ENCODE measurements at regions not wholly inside any gene's neighbourhood (a gene's known extent, or its start where the extent isn't known, plus 50 kb on each side); places are given as distances from the start of the nearest gene placed in this dataset.

DNA sequence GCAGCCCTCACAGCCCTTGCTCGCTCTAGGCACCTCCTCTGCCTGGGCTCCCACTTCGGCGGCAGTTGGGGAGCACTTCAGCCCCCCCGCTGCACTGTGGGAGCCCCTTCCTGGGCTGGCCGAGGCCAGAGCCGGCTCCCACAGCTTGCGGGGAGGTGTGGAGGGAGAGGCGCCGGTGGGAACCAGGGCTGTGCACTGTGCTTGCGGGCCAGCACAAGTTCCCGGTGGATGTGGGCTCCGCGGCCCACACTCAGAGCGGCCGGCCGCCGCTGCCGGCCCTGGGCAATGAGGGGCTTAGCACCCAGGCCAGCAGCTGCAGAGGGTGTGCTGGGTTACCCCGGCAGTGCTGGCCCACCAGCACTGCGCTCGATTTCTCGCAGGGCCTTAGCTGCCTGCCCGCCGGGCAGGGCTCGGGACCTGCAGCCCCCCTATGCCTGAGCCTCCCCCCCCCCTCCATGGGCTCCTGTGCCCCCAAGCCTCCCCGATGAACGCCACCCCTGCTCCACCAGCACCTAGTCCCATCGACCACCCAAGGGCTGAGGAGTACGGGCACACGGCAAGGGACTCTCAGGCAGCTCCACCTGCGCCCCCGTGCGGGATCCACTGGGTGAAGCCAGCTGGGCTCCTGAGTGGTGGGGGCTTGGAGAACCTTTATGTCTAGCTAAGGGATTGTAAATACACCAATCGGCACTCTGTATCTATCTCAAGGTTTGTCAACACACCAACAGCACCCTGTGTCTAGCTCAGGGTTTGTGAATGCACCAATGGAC is 224.8 kb downstream of the ZNF608 start:
- Histone ChIP-seq H4K91ac (ENCODE audit: insufficient read length, low read depth, low read length) (no peak overlapping the region), H2AFZ (ENCODE audit: low read length) (no peak overlapping the region), H2AK5ac (ENCODE audit: insufficient read length, low read length) (no peak overlapping the region), H3T11ph (ENCODE audit: low read length) (no peak overlapping the region), H3K18ac (ENCODE audit: insufficient read length, low read depth, low read length) (no peak overlapping the region), H3K79me1 (ENCODE audit: insufficient read depth, low read depth, low read length, poor library complexity, severe bottlenecking) (no peaks in the 10 kb centered on the region), H2BK12ac (ENCODE audit: insufficient read length, low read depth, low read length) (no peak overlapping the region), H3K9me3 (ENCODE audit: control insufficient read depth, low read depth, low read length) (no peaks in the 10 kb centered on the region), H3K27me3 (ENCODE audit: insufficient read depth, low read length) (no peaks in the 10 kb centered on the region), H3K23ac (ENCODE audit: insufficient read length, low read depth, low read length) (no peak overlapping the region), H2BK15ac (ENCODE audit: low read depth, low read length) (no peak overlapping the region), H3K4ac (ENCODE audit: low read depth, low read length) (no peak overlapping the region), H2BK120ac (ENCODE audit: low read depth, low read length, poor library complexity, severe bottlenecking) (no peak overlapping the region), H3K9ac (ENCODE audit: extremely low read depth, insufficient read length, low read length) (no peak overlapping the region), H3K79me2 (ENCODE audit: insufficient read depth, low read length) (no peaks in the 10 kb centered on the region), H3K4me1 (ENCODE audit: insufficient read depth, low read length) (no peaks in the 10 kb centered on the region), H4K5ac (ENCODE audit: insufficient read length, low read depth, low read length) (no peak overlapping the region), H4K8ac (replicated peaks; ENCODE audit: insufficient read length, low read depth, low read length) (no peak overlapping the region), H3K4me2 (ENCODE audit: insufficient read depth, insufficient read length, low read length) (no peak overlapping the region), H2BK5ac (ENCODE audit: insufficient read length, low read length) (no peak overlapping the region), H4K20me1 (ENCODE audit: control insufficient read depth, insufficient read depth, insufficient read length) (no peaks in the 10 kb centered on the region), H3K56ac (ENCODE audit: insufficient read length, low read depth, low read length) (no peak overlapping the region), H3K23me2 (ENCODE audit: insufficient read length, low read depth, low read length, poor library complexity, severe bottlenecking) (no peaks in the 10 kb centered on the region), H3K14ac (ENCODE audit: insufficient read depth, low read length) (no peak overlapping the region), H3K27ac (ENCODE audit: insufficient read length, low read depth, low read length) (no peak overlapping the region), H2BK20ac (ENCODE audit: low read depth, low read length, poor library complexity, severe bottlenecking) (no peak overlapping the region)
- WGBS (ENCODE audit: extremely low coverage, insufficient read length, low lambda C conversion rate), result no CpG with 5 or more reads among the region's 34 CpGs
- DNase-seq, result no peak
- peaks cover 0 to 14% (median 4%) of the 10 kb centered on the region in 3 experiments; a peak in 4 of 7 replicates for H3K36me3 Mint-ChIP-seq (ENCODE audit: insufficient read depth in 1 of 3, low read depth in 3 of 3)
- H3K27ac Mint-ChIP-seq, result no peak overlapping the region
- peaks cover 1% of the 10 kb centered on the region; the same call in 1 of the 2 replicates for H3K27me3 Mint-ChIP-seq (ENCODE audit: low read depth)
- no peaks in the 10 kb centered on the region for H3K4me1 Mint-ChIP-seq
- H3K9me3 Mint-ChIP-seq, result peaks cover 2 to 7% of the 10 kb centered on the region in 2 experiments; a peak in 3 of 5 replicates
- TF ChIP-seq, protein P1, sequence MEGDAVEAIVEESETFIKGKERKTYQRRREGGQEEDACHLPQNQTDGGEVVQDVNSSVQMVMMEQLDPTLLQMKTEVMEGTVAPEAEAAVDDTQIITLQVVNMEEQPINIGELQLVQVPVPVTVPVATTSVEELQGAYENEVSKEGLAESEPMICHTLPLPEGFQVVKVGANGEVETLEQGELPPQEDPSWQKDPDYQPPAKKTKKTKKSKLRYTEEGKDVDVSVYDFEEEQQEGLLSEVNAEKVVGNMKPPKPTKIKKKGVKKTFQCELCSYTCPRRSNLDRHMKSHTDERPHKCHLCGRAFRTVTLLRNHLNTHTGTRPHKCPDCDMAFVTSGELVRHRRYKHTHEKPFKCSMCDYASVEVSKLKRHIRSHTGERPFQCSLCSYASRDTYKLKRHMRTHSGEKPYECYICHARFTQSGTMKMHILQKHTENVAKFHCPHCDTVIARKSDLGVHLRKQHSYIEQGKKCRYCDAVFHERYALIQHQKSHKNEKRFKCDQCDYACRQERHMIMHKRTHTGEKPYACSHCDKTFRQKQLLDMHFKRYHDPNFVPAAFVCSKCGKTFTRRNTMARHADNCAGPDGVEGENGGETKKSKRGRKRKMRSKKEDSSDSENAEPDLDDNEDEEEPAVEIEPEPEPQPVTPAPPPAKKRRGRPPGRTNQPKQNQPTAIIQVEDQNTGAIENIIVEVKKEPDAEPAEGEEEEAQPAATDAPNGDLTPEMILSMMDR (conservative IDR thresholded peaks at IDR 0.05), result no peak
- H3K4me3 Mint-ChIP-seq, result no peak overlapping the region
